Stimulated activated CD4-positive, alpha-beta T cell treated with anti-CD3 and anti-CD28 coated beads, TNF-alpha, amount 100 ng/mL, for 24 hours (primary cell): ENCODE measurements at regions not wholly inside any gene's neighbourhood (a gene's known extent, or its start where the extent isn't known, plus 50 kb on each side); places are given as distances from the start of the nearest gene placed in this dataset.

Experiments
- DNase-seq, 3 experiments: peaks; one replicate each; pipeline ENCODE4 v3.0.0-alpha.2; 2020; ENCODE audit warnings: low read depth in 3 of 3

- no peak for DNase-seq
Observed at GRCh38 chr6:101296169-101296960, 97.1 kb upstream of the GRIK2 start.

- no peak for DNase-seq
Observed at GRCh38 chr6:101302593-101302992, 90.9 kb upstream of the GRIK2 start.

GRCh38 chr6:101303495-101303894, 90.0 kb upstream of the GRIK2 start:
- no peak for DNase-seq

GRCh38 chr6:101312652-101313051, 80.9 kb upstream of the GRIK2 start:
- DNase-seq = no peak

GRCh38 chr6:101322921-101323320, 70.6 kb upstream of the GRIK2 start:
- no peak for DNase-seq

- DNase-seq = no peak
Observed at GRCh38 chr6:101326411-101326810, 67.1 kb upstream of the GRIK2 start.

- no peak for DNase-seq
Observed at GRCh38 chr6:101341926-101342325, 51.6 kb upstream of the GRIK2 start.
